Stomach (tissue), 4 donors: ENCODE measurements at regions not wholly inside any gene's neighbourhood (a gene's known extent, or its start where the extent isn't known, plus 50 kb on each side); places are given as distances from the start of the nearest gene placed in this dataset.

Experiments
- CTCF ChIP-seq, 7 experiments: fragments of 450-650 bp in 4 of 7; fragments of 200-600 bp in 3 of 7; sonication (generic) in 3 of 7; IDR thresholded peaks; one replicate each; pipeline ENCODE4 v1.5.1; 2016 to 2019; ENCODE audit warnings: antibody characterized with exemption in 7 of 7, control low read depth in 2 of 7, mild to moderate bottlenecking in 1 of 7
- EP300 ChIP-seq: sonication (generic); formaldehyde crosslinking; IDR thresholded peaks from one replicate; pipeline ENCODE4 v1.6.1; 2017; ENCODE audit warnings: antibody characterized with exemption
- POLR2AphosphoS5 ChIP-seq, 3 donors: sonication (generic); formaldehyde crosslinking; IDR thresholded peaks; one replicate each; pipeline ENCODE4 v1.6.1; 2016; ENCODE audit warnings: antibody characterized with exemption in 3 of 3

- TF ChIP-seq POLR2AphosphoS5 (IDR thresholded peaks at IDR 0.05) (no peak), EP300 (no peak), CTCF (IDR thresholded peaks at IDR 0.05) (no peak)
Observed at GRCh38 chr14:98489115-98489514, 782.9 kb downstream of the BCL11B start.
